Esophagus muscularis mucosa (tissue), 4 donors: ENCODE measurements at regions not wholly inside any gene's neighbourhood (a gene's known extent, or its start where the extent isn't known, plus 50 kb on each side); places are given as distances from the start of the nearest gene placed in this dataset.

ENCODE experiments used
- CTCF ChIP-seq, 3 experiments: fragments of 200-600 bp in 2 of 3; fragments of 450-650 bp in 1 of 3; sonication (generic) in 2 of 3; IDR thresholded peaks; one replicate each; pipeline ENCODE4 v1.5.1; 2017 to 2019; ENCODE audit warnings: antibody characterized with exemption in 3 of 3, mild to moderate bottlenecking in 2 of 3, moderate library complexity in 1 of 3
- EP300 ChIP-seq: sonication (generic); formaldehyde crosslinking; IDR thresholded peaks from one replicate; pipeline ENCODE4 v1.6.1; 2017; ENCODE audit warnings: antibody characterized with exemption
- POLR2A ChIP-seq: fragments of 450-650 bp; IDR thresholded peaks from one replicate; pipeline ENCODE4 v1.6.1; 2017; ENCODE audit warnings: antibody characterized with exemption, moderate library complexity, mild to moderate bottlenecking, low read depth

GRCh38 chr6:159639721-159640120 is 53.3 kb downstream of the SOD2 start:
- TF ChIP-seq CTCF (IDR thresholded peaks at IDR 0.05) (no peak), EP300 (no peak), POLR2A (no peak)
